Gastroesophageal sphincter (tissue), 3 donors: ENCODE measurements at regions not wholly inside any gene's neighbourhood (a gene's known extent, or its start where the extent isn't known, plus 50 kb on each side); places are given as distances from the start of the nearest gene placed in this dataset.

Experiments used
- POLR2AphosphoS5 ChIP-seq: sonication (generic); formaldehyde crosslinking; IDR thresholded peaks from one replicate; pipeline ENCODE4 v1.6.1; 2017; ENCODE audit warnings: antibody characterized with exemption
- TF ChIP-seq, protein P1 (sequence below), 4 experiments: fragments of 200-600 bp in 2 of 4; fragments of 450-650 bp in 2 of 4; sonication (generic) in 1 of 4; IDR thresholded peaks; one replicate each; pipeline ENCODE4 v1.5.1; 2017 to 2019; ENCODE audit warnings: antibody characterized with exemption in 4 of 4, mild to moderate bottlenecking in 2 of 4, moderate library complexity in 2 of 4

DNA sequence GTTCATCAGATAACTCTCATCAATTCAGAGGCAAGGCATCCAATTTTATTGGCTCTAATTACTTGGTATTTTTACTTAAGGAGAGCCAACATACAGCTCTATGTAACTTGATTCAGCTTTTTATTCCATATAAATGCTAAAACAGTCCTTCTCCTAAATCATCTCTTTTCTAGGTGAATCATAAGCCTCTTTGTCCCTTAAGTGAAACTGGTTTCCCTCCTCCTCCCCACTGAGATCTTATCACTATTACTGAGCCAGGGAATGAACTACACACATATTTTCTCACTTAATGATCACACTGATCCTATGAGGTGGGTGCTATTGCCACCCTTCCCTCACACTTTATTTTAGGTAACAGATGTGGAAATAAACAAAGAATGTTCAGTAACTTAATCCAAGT, 1143.8 kb downstream of the MAT2B start:
- TF ChIP-seq, protein P1, sequence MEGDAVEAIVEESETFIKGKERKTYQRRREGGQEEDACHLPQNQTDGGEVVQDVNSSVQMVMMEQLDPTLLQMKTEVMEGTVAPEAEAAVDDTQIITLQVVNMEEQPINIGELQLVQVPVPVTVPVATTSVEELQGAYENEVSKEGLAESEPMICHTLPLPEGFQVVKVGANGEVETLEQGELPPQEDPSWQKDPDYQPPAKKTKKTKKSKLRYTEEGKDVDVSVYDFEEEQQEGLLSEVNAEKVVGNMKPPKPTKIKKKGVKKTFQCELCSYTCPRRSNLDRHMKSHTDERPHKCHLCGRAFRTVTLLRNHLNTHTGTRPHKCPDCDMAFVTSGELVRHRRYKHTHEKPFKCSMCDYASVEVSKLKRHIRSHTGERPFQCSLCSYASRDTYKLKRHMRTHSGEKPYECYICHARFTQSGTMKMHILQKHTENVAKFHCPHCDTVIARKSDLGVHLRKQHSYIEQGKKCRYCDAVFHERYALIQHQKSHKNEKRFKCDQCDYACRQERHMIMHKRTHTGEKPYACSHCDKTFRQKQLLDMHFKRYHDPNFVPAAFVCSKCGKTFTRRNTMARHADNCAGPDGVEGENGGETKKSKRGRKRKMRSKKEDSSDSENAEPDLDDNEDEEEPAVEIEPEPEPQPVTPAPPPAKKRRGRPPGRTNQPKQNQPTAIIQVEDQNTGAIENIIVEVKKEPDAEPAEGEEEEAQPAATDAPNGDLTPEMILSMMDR (IDR thresholded peaks at IDR 0.05): no peak
- TF ChIP-seq POLR2AphosphoS5: no peak
